Activated B cell treated with CpG ODN at 0.5 μM for 24 hours (primary cell): ENCODE measurements at regions not wholly inside any gene's neighbourhood (a gene's known extent, or its start where the extent isn't known, plus 50 kb on each side); places are given as distances from the start of the nearest gene placed in this dataset.

ENCODE experiments used
- ATAC-seq: fragments of 200-7000 bp; cut with Tn5 transposase; one replicate; pipeline ENCODE4 v1.10.0; 2021; ENCODE audit warnings: low read depth, mild to moderate bottlenecking, moderate library complexity
- CTCF ChIA-PET: fragments of 350-600 bp; sonication (Branson Sonifier 250); formaldehyde crosslinking; loops from one replicate; lab custom pipeline; 2021; ENCODE audit warnings: antibody characterized with exemption; lab: Charles Lee
- POLR2A ChIA-PET: fragments of 350-600 bp; sonication (Branson Sonifier 250); formaldehyde crosslinking; loops from one replicate; lab custom pipeline; 2021; ENCODE audit warnings: antibody characterized with exemption; lab: Charles Lee
- DNase-seq: peaks from one replicate; pipeline ENCODE4 v3.0.0; 2022
- H3K27ac Mint-ChIP-seq: one replicate; pipeline ENCODE4 v1.8.0; 2020; ENCODE audit warnings: mixed read lengths
- H3K27me3 Mint-ChIP-seq: one replicate; pipeline ENCODE4 v1.8.0; 2021; ENCODE audit warnings: mixed read lengths
- H3K36me3 Mint-ChIP-seq: one replicate; pipeline ENCODE4 v1.8.0; 2021; ENCODE audit warnings: low read depth, mixed read lengths
- H3K4me1 Mint-ChIP-seq: one replicate; pipeline ENCODE4 v1.8.0; 2021; ENCODE audit warnings: mixed read lengths
- H3K4me3 Mint-ChIP-seq: one replicate; pipeline ENCODE4 v1.8.0; 2020; ENCODE audit warnings: mild to moderate bottlenecking, mixed read lengths
- H3K9me3 Mint-ChIP-seq: one replicate; pipeline ENCODE4 v1.8.0; 2020; ENCODE audit warnings: mixed read lengths
- intact Hi-C: fragments of 100-400 bp; cut with micrococcal nuclease; formaldehyde crosslinking; loops from one replicate; pipeline ENCODE4 v1.15.1; 2024
- TF ChIP-seq, protein P1 (sequence below): fragments of 200-600 bp; IDR thresholded peaks from one replicate; pipeline ENCODE4 v1.8.0; 2022; ENCODE audit warnings: antibody characterized with exemption, mild to moderate bottlenecking

DNA sequence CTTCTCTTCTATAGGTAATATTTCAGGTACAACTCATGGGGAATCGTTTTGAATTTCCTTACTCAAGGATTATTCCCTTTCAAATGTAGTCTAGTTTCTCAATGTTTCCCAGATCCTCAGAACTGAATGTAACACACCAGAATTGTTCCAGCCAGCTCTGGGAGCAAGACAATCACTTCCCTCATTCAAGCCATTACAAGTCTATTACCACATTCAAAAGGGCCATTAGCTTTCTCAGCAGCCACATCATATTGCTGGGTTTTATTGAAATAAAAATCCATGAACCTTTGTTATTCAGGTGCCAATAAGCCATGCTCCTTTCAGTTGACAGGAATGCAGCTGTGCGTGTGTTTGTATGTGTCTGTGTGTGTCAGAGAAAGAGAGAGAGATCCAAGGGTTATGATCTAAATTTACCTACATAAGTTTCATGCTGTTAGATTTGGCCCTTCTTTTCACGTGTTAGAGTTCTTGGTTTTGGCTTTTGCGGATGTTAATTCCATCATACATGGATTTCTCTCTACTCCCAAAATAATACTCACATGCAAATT is 357.7 kb downstream of the BCAT1 start:
- TF ChIP-seq, protein P1, sequence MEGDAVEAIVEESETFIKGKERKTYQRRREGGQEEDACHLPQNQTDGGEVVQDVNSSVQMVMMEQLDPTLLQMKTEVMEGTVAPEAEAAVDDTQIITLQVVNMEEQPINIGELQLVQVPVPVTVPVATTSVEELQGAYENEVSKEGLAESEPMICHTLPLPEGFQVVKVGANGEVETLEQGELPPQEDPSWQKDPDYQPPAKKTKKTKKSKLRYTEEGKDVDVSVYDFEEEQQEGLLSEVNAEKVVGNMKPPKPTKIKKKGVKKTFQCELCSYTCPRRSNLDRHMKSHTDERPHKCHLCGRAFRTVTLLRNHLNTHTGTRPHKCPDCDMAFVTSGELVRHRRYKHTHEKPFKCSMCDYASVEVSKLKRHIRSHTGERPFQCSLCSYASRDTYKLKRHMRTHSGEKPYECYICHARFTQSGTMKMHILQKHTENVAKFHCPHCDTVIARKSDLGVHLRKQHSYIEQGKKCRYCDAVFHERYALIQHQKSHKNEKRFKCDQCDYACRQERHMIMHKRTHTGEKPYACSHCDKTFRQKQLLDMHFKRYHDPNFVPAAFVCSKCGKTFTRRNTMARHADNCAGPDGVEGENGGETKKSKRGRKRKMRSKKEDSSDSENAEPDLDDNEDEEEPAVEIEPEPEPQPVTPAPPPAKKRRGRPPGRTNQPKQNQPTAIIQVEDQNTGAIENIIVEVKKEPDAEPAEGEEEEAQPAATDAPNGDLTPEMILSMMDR: no peak
- Mint-ChIP-seq H3K27ac (no peak overlapping the region), H3K4me3 (no peak overlapping the region), H3K4me1 (peaks cover 10% of the 10 kb centered on the region), H3K9me3 (no peaks in the 10 kb centered on the region), H3K36me3 (no peaks in the 10 kb centered on the region), H3K27me3 (no peaks in the 10 kb centered on the region)
- CTCF ChIA-PET: interaction anchor here (0.6 kb wide), 1 partner anchor 25 kb away, joined by 3 read pairs; no protein-coding TSS in a partner anchor
- ATAC-seq: no peak
- DNase-seq: no peak
- POLR2A ChIA-PET: no interaction called here
- intact Hi-C loops: no loop called here

DNA sequence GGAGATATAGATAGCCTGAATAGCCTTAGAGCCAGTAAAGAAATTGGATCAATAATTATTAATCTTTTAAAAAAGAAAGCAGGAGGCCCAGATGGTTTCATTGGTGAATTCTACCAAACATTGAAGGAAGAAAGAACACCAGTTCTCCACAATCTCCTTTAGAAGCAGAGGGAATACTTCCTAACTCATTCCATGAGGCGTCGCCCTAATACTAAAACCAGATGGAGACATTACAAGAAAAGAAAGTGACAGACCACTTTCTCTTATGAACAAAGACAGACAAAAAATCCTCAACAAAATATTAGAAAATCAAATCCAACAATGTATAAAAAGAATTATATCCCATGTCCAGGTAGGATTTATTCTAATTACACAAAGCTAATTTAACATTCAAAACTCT is 362.6 kb downstream of the BCAT1 start:
- CTCF ChIA-PET: no interaction called here
- H3K36me3 Mint-ChIP-seq: no peaks in the 10 kb centered on the region
- H3K9me3 Mint-ChIP-seq: no peaks in the 10 kb centered on the region
- intact Hi-C loops: no loop called here
- no peak for DNase-seq
- no peak overlapping the region for H3K27ac Mint-ChIP-seq
- ATAC-seq: no peak
- no peak overlapping the region for H3K4me3 Mint-ChIP-seq
- no peaks in the 10 kb centered on the region for H3K27me3 Mint-ChIP-seq
- H3K4me1 Mint-ChIP-seq: peaks cover 17% of the 10 kb centered on the region
- POLR2A ChIA-PET: no interaction called here
- TF ChIP-seq, protein P1: no peak

DNA sequence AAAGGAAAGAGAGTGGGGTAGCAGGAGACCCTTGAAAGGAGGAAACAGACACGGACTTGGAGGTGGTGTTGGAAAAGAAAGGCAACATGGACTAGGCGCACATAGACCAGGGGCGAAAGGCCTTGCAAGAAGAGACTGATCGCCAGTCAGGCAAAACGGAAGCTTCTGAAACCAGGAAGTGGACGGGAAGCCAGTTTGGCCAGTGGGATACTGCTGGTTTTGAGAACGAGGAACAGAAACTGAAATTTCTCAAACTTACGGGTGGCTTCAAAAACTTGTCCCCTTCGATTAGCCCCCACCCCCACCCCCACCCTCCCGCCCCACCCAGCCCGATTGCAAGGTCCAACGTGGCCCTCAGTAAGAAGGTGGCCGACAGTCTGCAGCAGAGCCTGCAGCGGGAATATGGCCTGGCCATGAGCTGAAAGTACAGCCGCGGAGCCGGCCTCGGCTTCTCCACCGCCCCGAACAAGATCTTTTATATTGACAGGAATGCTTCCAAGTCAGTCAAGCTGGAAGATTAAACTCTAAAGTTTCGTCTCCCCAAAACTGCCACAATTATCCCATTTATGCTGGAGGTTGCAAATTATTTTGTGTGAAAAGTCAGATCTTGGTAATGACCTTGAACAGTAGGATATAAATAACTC is 364.7 kb downstream of the BCAT1 start:
- POLR2A ChIA-PET: interaction anchor here (0.8 kb wide), 1 partner anchor 22 kb away, joined by 3 read pairs; no protein-coding TSS in a partner anchor

DNA sequence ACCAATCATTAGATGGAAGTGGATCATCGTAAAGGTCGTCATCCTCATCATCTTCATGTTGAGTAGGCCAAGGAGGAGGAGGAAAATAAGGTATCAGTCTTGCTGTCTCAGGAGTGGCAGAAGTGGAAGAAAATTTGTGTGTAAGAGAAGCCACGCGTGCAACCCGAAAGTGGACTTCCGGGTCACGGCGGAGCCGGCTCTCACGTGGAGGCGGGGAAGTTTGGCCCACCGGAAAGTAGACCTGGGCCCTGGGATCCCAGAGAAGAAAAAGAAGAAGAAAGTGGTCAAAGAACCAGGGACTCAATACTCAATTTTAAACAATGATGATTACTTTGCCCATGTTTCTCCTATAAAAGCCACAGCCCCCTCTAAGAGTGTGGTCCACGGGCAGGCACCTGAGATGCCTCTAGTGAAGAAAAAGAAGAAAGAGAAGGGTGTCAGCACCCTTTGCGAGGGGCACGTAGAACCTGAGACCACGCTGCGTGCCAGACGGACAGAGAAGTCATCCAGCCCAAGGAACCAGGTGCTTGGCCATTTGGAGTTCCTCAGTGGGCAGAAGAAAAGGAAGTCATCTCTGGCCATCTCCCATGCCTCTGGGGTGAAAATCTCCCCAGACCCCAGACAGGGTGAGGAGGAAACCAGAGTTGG is 365.8 kb downstream of the BCAT1 start:
- intact Hi-C loops: no loop called here
- ATAC-seq (no peak), DNase-seq (no peak)
- H3K4me3 Mint-ChIP-seq: no peak overlapping the region
- ChIA-PET POLR2A (no interaction called here), CTCF (no interaction called here)
- no peaks in the 10 kb centered on the region for H3K27me3 Mint-ChIP-seq
- no peak overlapping the region for H3K27ac Mint-ChIP-seq
- peaks cover 17% of the 10 kb centered on the region for H3K4me1 Mint-ChIP-seq
- TF ChIP-seq, protein P1: no peak
- H3K36me3 Mint-ChIP-seq: no peaks in the 10 kb centered on the region
- peaks cover 4% of the 10 kb centered on the region for H3K9me3 Mint-ChIP-seq

More for the DNA sequence above, 364.7 kb downstream of the BCAT1 start:
- DNase-seq: no peak
- TF ChIP-seq, protein P1: no peak
- Mint-ChIP-seq H3K36me3 (no peaks in the 10 kb centered on the region), H3K9me3 (peaks cover 4% of the 10 kb centered on the region), H3K4me1 (peaks cover 17% of the 10 kb centered on the region), H3K27ac (no peak overlapping the region), H3K4me3 (peak overlapping the region; percentile 25), H3K27me3 (no peaks in the 10 kb centered on the region)
- intact Hi-C loops: no loop called here
- ATAC-seq: peak; percentile 31
- CTCF ChIA-PET: no interaction called here

DNA sequence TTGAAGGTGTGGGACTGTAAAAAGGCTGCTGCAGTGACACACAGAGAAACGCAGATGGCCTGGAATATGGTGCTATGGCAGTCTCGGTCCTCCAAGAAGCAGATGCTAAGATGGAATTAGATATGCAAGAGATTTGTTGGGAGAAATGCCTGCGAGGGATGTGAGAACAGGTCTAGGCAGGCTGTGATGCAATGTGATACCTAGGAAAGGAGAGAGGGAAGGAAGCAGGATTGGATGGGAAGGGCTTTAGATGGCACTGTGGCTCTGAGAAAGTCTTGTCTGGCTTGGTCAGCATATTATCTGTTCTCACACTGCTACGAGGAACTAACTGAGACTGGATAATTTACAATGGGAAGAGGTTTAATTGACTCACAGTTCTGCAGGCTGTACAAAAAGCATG is 374.4 kb downstream of the BCAT1 start:
- ChIA-PET CTCF (no interaction called here), POLR2A (no interaction called here)
- no peak for ATAC-seq
- Mint-ChIP-seq H3K4me3 (no peak overlapping the region), H3K4me1 (no peaks in the 10 kb centered on the region), H3K27ac (no peak overlapping the region), H3K36me3 (no peaks in the 10 kb centered on the region), H3K9me3 (no peaks in the 10 kb centered on the region), H3K27me3 (peaks cover 4% of the 10 kb centered on the region)
- intact Hi-C loops: no loop called here
- no peak for DNase-seq
- TF ChIP-seq, protein P1: no peak
